22Rv1 (cell line): ENCODE measurements at regions not wholly inside any gene's neighbourhood (a gene's known extent, or its start where the extent isn't known, plus 50 kb on each side); places are given as distances from the start of the nearest gene placed in this dataset.

Experiments used
- ZFX ChIP-seq: fragments of 450-650 bp; IDR thresholded peaks from 2 replicates; pipeline ENCODE4 v1.6.1; 2017; ENCODE audit warnings: antibody characterized with exemption, borderline replicate concordance
- TF ChIP-seq, protein P1 (sequence below): fragments of 450-650 bp; IDR thresholded peaks from 2 replicates; pipeline ENCODE4 v1.5.1; 2017; ENCODE audit warnings: mild to moderate bottlenecking

GRCh38 chr5:67673618-67674017 is 477.0 kb upstream of the CD180 start:
- TF ChIP-seq, protein P1, sequence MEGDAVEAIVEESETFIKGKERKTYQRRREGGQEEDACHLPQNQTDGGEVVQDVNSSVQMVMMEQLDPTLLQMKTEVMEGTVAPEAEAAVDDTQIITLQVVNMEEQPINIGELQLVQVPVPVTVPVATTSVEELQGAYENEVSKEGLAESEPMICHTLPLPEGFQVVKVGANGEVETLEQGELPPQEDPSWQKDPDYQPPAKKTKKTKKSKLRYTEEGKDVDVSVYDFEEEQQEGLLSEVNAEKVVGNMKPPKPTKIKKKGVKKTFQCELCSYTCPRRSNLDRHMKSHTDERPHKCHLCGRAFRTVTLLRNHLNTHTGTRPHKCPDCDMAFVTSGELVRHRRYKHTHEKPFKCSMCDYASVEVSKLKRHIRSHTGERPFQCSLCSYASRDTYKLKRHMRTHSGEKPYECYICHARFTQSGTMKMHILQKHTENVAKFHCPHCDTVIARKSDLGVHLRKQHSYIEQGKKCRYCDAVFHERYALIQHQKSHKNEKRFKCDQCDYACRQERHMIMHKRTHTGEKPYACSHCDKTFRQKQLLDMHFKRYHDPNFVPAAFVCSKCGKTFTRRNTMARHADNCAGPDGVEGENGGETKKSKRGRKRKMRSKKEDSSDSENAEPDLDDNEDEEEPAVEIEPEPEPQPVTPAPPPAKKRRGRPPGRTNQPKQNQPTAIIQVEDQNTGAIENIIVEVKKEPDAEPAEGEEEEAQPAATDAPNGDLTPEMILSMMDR, result no peak
- no peak for TF ChIP-seq ZFX
